OCI-LY3 (cell line): ENCODE measurements at regions not wholly inside any gene's neighbourhood (a gene's known extent, or its start where the extent isn't known, plus 50 kb on each side); places are given as distances from the start of the nearest gene placed in this dataset.

ENCODE experiments used
- EZH2phosphoT487 ChIP-seq: fragments of 200-600 bp; shearing (Covaris generic); IDR thresholded peaks from 2 replicates; pipeline ENCODE4 v1.6.1; 2018; ENCODE audit warnings: antibody characterized with exemption, mixed run types, low read depth
- TF ChIP-seq, protein P1 (sequence below): fragments of 200-600, 300-600 bp; sonication (generic); IDR thresholded peaks from 2 replicates; pipeline ENCODE4 v1.5.1; 2014; ENCODE audit warnings: antibody characterized with exemption, low read length, low read depth

DNA sequence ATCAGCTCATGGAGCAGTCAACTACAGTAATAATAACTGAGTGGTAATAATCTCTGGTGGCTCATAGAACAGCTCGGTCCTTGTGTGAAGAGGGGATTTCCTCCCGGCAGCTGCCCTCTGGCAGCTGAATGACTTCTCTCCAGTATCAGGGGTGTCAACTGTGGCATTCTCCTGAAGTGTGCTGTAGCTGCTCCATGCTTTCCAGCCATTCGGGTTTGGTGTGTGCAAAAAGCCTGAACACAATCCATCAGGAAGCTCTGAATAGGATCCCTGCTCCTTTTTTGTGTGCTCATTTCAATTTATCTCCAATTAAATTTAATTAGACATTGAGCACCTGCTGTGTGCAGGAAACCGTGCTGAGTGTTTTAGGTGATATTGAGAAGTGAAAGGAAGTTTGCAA is 59.8 kb upstream of the BARX1 start:
- TF ChIP-seq, protein P1, sequence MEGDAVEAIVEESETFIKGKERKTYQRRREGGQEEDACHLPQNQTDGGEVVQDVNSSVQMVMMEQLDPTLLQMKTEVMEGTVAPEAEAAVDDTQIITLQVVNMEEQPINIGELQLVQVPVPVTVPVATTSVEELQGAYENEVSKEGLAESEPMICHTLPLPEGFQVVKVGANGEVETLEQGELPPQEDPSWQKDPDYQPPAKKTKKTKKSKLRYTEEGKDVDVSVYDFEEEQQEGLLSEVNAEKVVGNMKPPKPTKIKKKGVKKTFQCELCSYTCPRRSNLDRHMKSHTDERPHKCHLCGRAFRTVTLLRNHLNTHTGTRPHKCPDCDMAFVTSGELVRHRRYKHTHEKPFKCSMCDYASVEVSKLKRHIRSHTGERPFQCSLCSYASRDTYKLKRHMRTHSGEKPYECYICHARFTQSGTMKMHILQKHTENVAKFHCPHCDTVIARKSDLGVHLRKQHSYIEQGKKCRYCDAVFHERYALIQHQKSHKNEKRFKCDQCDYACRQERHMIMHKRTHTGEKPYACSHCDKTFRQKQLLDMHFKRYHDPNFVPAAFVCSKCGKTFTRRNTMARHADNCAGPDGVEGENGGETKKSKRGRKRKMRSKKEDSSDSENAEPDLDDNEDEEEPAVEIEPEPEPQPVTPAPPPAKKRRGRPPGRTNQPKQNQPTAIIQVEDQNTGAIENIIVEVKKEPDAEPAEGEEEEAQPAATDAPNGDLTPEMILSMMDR, result no peak
- TF ChIP-seq EZH2phosphoT487, result no peak
